Fibroblast of the aortic adventitia (primary cell): ENCODE measurements at regions not wholly inside any gene's neighbourhood (a gene's known extent, or its start where the extent isn't known, plus 50 kb on each side); places are given as distances from the start of the nearest gene placed in this dataset.
"Not testable (repeated sequence)": the region's sequence is repeated elsewhere in the genome, so short reads cannot be mapped to it uniquely, and the experiment has no call there.

Source experiments
- DNase-seq: peaks from one replicate; pipeline ENCODE4 v3.0.0-alpha.2; 2010; ENCODE audit warnings: low read depth
- H3K4me3 ChIP-seq: 2 replicates; pipeline ENCODE4 v1.5.1; 2011; ENCODE audit warnings: low read depth, mild to moderate bottlenecking, control low read depth, low read length, moderate library complexity
- TF ChIP-seq, protein P1 (sequence below): IDR thresholded peaks from 2 replicates; pipeline ENCODE4 v1.5.1; 2011; ENCODE audit warnings: mild to moderate bottlenecking, low read length, control low read depth, inconsistent platforms; ENCODE audit not compliant: insufficient read depth

DNA sequence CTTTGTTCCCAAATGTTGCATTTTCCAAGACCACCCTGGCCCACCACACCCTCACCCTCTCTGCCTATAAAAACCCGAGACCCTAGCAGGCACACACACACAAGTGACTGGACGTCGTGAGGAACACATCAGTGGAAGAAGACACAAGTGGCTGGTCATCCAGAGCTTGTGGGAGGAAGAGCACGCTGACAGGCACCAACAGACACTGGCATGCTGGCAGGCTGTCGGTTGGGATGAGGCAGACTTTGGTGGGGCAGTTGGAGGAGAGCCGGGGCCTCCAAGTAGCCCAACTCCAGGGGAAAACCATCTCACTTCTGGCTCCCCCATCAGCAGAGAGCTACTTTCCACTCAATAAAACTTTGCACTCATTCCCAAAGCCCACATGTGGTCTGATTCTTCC is 225.5 kb upstream of the ZEB2 start:
- no peak overlapping the region for H3K4me3 ChIP-seq
- DNase-seq = no peak
- TF ChIP-seq, protein P1, sequence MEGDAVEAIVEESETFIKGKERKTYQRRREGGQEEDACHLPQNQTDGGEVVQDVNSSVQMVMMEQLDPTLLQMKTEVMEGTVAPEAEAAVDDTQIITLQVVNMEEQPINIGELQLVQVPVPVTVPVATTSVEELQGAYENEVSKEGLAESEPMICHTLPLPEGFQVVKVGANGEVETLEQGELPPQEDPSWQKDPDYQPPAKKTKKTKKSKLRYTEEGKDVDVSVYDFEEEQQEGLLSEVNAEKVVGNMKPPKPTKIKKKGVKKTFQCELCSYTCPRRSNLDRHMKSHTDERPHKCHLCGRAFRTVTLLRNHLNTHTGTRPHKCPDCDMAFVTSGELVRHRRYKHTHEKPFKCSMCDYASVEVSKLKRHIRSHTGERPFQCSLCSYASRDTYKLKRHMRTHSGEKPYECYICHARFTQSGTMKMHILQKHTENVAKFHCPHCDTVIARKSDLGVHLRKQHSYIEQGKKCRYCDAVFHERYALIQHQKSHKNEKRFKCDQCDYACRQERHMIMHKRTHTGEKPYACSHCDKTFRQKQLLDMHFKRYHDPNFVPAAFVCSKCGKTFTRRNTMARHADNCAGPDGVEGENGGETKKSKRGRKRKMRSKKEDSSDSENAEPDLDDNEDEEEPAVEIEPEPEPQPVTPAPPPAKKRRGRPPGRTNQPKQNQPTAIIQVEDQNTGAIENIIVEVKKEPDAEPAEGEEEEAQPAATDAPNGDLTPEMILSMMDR = no peak

DNA sequence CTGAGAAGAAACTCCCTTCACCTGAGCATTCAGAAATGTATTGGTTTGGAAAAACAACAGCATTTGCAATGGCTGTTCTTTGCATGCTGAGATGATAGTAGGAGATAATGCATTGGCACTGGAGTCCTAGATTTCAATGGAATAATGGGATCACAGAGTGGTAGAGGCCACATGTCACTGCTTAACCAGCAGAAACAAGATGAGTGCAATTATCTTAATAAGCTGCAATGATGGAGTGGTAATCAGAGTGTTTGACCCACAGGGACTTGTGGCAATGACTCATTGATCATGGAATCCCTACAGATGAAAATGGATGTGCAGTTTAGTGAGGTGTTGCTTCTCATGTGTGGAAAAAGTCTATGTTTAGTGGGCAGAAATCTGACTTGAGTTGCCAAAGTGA is 218.8 kb upstream of the ZEB2 start:
- no peak for DNase-seq
- no peak overlapping the region for H3K4me3 ChIP-seq
- TF ChIP-seq, protein P1 = no peak

DNA sequence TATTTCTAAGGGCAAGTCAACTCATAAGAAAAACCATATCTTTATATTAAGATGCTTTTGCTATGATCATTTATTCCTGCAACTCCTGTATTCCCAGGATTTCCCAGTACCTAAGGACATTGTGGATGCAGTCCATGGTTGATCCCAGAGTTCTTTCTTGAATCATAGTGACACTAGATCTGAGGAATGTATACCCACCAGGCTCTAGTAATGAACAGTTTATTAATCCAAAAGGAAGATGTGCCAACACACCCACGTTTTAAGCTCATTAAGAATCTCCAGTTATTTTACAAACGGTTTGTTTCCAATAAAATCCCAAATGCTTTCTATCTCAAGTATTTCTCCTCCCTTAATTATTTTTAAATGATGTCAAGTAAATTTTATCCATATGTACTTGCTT is 210.8 kb upstream of the ZEB2 start:
- TF ChIP-seq, protein P1 = no peak
- DNase-seq = no peak

DNA sequence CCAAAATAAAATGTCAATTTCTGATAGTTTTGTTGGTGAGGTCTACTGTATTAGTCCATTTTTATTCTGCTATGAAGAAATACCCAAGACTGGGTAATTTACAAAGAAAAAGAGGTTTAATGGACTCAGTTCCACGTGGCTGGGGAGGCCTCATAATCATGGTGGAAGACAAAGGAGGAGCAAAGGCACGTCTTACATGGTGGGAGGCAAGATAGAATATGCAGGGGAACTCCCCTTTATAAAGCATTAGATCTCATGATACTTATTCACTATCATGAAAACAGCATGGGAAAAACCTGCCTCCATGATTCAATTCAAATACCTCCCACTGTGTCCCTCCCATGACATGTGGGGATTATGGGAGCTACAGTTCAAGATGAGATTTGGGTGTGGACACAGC is 204.5 kb upstream of the ZEB2 start:
- not testable (repeated sequence) for H3K4me3 ChIP-seq, DNase-seq

More for the DNA sequence above, 210.8 kb upstream of the ZEB2 start:
- no peak overlapping the region for H3K4me3 ChIP-seq

DNA sequence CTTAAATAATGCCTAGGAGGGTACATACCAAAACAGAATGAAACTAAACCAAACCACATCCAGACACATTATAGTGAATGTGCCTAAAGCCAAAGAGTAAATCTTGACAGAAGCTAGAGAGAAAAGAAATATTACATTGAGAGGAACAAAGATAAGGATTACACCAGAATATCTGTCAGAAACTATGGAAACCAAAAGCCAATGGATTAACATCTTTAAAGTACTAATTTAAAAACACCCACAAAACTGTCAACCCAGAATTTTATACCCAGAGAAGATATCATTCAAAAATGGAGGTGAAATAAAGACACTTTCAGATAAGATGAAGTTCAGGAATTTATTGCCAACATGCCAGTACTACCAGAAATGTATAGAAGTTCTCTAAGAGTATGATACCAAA is 198.5 kb upstream of the ZEB2 start:
- DNase-seq = no peak
- TF ChIP-seq, protein P1 = no peak
- H3K4me3 ChIP-seq = no peak overlapping the region

DNA sequence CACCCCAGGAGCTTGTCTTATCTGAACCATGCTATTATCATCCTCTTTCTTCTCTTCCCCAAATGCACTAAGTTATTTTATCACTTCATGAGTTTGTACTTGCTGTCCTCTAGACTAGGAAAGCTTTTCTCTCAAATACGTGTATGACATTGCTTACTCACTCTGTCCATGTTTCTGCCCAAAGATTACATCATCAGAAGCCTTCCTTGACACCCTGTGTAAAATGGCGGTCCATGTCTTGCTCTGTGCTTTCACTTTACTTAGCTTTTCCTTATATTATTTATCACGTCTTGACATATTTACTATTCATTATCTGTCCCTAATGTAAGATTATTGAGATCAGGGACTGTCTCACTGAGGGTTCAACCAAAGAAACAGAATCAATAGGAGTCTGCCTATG is 196.1 kb upstream of the ZEB2 start:
- no peak for DNase-seq
- TF ChIP-seq, protein P1 = no peak
- H3K4me3 ChIP-seq = no peak overlapping the region

DNA sequence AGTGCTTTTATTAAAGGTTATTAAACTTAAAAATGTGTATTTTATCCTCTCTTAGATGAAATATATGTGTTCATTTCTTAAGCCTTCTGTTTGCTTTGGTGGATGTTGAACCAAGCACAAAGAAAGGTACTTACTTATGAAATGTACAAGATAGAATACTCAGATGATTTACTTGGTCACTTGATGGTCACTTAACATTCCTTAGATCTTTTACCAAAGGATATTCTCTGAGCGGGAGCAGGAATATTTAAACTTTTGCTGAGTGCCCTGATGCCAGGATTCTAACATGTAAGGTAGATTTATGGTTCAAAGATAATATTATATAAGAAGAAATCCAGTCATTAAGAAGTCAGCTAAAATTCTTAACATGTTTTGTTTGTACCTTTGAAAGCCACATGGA is 193.5 kb upstream of the ZEB2 start:
- TF ChIP-seq, protein P1 = no peak
- no peak for DNase-seq

More for the DNA sequence above, 193.5 kb upstream of the ZEB2 start:
- no peak overlapping the region for H3K4me3 ChIP-seq
